Upper lobe of left lung (tissue), 4 donors: ENCODE measurements at regions not wholly inside any gene's neighbourhood (a gene's known extent, or its start where the extent isn't known, plus 50 kb on each side); places are given as distances from the start of the nearest gene placed in this dataset.

Source experiments
- CTCF ChIP-seq, 6 experiments: fragments of 450-650 bp in 4 of 6; fragments of 200-600 bp in 2 of 6; sonication (generic) in 2 of 6; IDR thresholded peaks; one replicate each; pipeline ENCODE4 v1.5.1; 2016 to 2019; ENCODE audit warnings: antibody characterized with exemption in 6 of 6
- EP300 ChIP-seq, 4 donors: sonication (generic); formaldehyde crosslinking; IDR thresholded peaks; one replicate each; pipeline ENCODE4 v1.5.1; 2017; ENCODE audit warnings: antibody characterized with exemption in 4 of 4, control low read depth in 2 of 4
- POLR2A ChIP-seq, 4 donors: fragments of 450-650 bp; IDR thresholded peaks; one replicate each; pipeline ENCODE4 v1.5.1; 2016 to 2017; ENCODE audit warnings: antibody characterized with exemption in 4 of 4, mild to moderate bottlenecking in 2 of 4
- POLR2AphosphoS5 ChIP-seq, 2 donors: sonication (generic); formaldehyde crosslinking; IDR thresholded peaks; one replicate each; pipeline ENCODE4 v1.5.1; 2017; ENCODE audit warnings: antibody characterized with exemption in 2 of 2

GRCh38 chr1:58848818-58849411, 65.1 kb upstream of the JUN start:
- TF ChIP-seq CTCF (IDR thresholded peaks at IDR 0.05) (no peak), POLR2AphosphoS5 (IDR thresholded peaks at IDR 0.05) (peak; percentile 7 to 48), EP300 (IDR thresholded peaks at IDR 0.05) (no peak), POLR2A (IDR thresholded peaks at IDR 0.05) (no peak)
